KMS-11 (cell line): ENCODE measurements at regions not wholly inside any gene's neighbourhood (a gene's known extent, or its start where the extent isn't known, plus 50 kb on each side); places are given as distances from the start of the nearest gene placed in this dataset.

Source experiments
- H2AFZ ChIP-seq: fragments of 200-600 bp; sonication (generic); 2 replicates; pipeline ENCODE4 v1.6.1; 2016; ENCODE audit warnings: antibody characterized with exemption, mixed run types, low read depth
- H3K27ac ChIP-seq: fragments of 200-600 bp; sonication (generic); 2 replicates; pipeline ENCODE4 v1.6.1; 2016; ENCODE audit warnings: mild to moderate bottlenecking, mixed run types
- H3K27me3 ChIP-seq: fragments of 200-600 bp; sonication (generic); 2 replicates; pipeline ENCODE4 v1.6.1; 2017; ENCODE audit warnings: mild to moderate bottlenecking, low read depth, mixed run types, moderate library complexity; ENCODE audit not compliant: insufficient read depth
- H3K36me3 ChIP-seq: fragments of 200-600 bp; sonication (generic); 2 replicates; pipeline ENCODE4 v1.6.1; 2017; ENCODE audit warnings: mild to moderate bottlenecking, mixed run types; ENCODE audit not compliant: insufficient read depth
- H3K4me1 ChIP-seq: fragments of 200-600 bp; sonication (generic); 2 replicates; pipeline ENCODE4 v1.6.1; 2016; ENCODE audit warnings: mild to moderate bottlenecking, low read depth, mixed run types; ENCODE audit not compliant: poor library complexity, severe bottlenecking
- H3K4me2 ChIP-seq: fragments of 200-600 bp; sonication (generic); 2 replicates; pipeline ENCODE4 v1.7.0; 2016; ENCODE audit warnings: mild to moderate bottlenecking, mixed run types
- H3K4me3 ChIP-seq: fragments of 200-600 bp; sonication (generic); IDR thresholded peaks from 2 replicates; pipeline ENCODE4 v1.6.1; 2017; ENCODE audit warnings: low read depth, low read length, mixed read lengths; ENCODE audit not compliant: insufficient read depth
- H3K79me2 ChIP-seq: fragments of 200-600 bp; sonication (generic); 2 replicates; pipeline ENCODE4 v1.6.1; 2016; ENCODE audit warnings: low read depth, mixed run types; ENCODE audit not compliant: insufficient read depth
- H3K9ac ChIP-seq: fragments of 200-600 bp; sonication (generic); 2 replicates; pipeline ENCODE4 v1.6.1; 2016; ENCODE audit warnings: mild to moderate bottlenecking, mixed run types
- H4K20me1 ChIP-seq: fragments of 200-600 bp; sonication (generic); 2 replicates; pipeline ENCODE4 v1.6.1; 2016; ENCODE audit warnings: mild to moderate bottlenecking, mixed run types; ENCODE audit not compliant: insufficient read depth
- CTCF ChIP-seq: fragments of 200-600 bp; sonication (generic); conservative IDR thresholded peaks from 2 replicates; pipeline ENCODE4 v1.6.1; 2017; ENCODE audit warnings: low read depth, mild to moderate bottlenecking, antibody characterized with exemption, low read length, moderate library complexity, mixed read lengths

DNA sequence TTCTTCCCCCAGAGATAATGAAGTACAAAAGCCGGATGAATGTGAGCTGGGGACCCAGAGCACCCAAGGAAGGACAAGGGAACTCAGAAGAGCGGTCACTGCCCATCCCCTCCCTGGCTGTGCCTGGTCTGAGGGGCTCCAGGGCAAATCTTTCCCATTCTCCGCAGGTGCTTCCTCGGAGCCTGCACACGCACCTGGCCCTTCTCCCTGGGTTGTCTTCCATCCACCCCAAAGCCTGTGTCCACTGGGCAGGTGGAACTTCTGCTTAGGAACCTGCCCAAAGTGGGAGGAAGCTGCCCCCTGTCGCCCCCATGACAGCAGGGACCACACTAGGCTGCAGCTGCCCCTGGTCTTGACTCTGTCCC lies 121.0 kb upstream of the FGF3 start:
- Histone ChIP-seq H3K36me3 (no peaks in the 10 kb centered on the region), H3K9ac (no peak overlapping the region), H3K27ac (no peak overlapping the region), H3K4me3 (no peak overlapping the region), H3K4me1 (no peaks in the 10 kb centered on the region), H4K20me1 (no peaks in the 10 kb centered on the region), H3K27me3 (peaks cover 3% of the 10 kb centered on the region; the same call in 1 of the 2 replicates), H2AFZ (no peak overlapping the region), H3K4me2 (no peak overlapping the region), H3K79me2 (no peaks in the 10 kb centered on the region)
- TF ChIP-seq CTCF: no peak

GRCh38 chr11:69941546-69942332 lies 122.5 kb upstream of the FGF3 start:
- Histone ChIP-seq H3K4me1 (no peaks in the 10 kb centered on the region), H3K4me3 (no peak overlapping the region), H3K36me3 (no peaks in the 10 kb centered on the region), H3K79me2 (no peaks in the 10 kb centered on the region), H3K4me2 (no peak overlapping the region), H3K27me3 (peaks cover 3% of the 10 kb centered on the region; the same call in 1 of the 2 replicates), H4K20me1 (no peaks in the 10 kb centered on the region), H3K9ac (no peak overlapping the region), H2AFZ (no peak overlapping the region), H3K27ac (no peak overlapping the region)
- no peak for TF ChIP-seq CTCF

DNA sequence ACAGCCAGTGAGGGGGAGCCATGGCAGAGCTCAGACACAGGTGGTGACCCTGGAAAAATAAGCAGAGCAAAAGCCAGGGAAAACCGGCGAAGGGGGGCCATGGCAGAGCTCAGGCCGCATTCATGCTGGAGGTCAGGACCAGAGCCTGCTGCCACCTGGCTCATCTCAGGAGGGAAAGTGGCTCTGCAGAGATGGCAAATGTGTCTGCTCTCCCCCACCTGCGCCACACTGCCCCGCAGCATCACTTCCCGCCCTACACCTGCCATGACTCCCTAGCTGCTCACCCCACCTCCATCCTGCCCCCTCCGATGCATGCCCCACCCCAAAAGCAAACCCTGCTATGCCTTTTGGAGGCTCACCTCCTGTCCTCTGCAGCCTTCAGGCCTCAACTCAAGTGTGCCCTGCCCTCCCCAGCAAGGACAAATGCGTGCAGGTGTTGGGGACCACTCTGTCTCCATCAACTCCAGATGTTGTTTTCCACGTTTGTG lies 123.2 kb upstream of the FGF3 start:
- no peak for TF ChIP-seq CTCF
- H3K9ac ChIP-seq: no peak overlapping the region
- no peaks in the 10 kb centered on the region for H3K36me3 ChIP-seq
- no peaks in the 10 kb centered on the region for H4K20me1 ChIP-seq
- H3K4me2 ChIP-seq: no peak overlapping the region
- H3K79me2 ChIP-seq: no peaks in the 10 kb centered on the region
- peaks cover 3% of the 10 kb centered on the region; the same call in 1 of the 2 replicates for H3K27me3 ChIP-seq
- H3K27ac ChIP-seq: no peak overlapping the region
- no peak overlapping the region for H3K4me3 ChIP-seq
- no peak overlapping the region for H2AFZ ChIP-seq
- no peaks in the 10 kb centered on the region for H3K4me1 ChIP-seq

GRCh38 chr11:69943066-69943465 lies 123.8 kb upstream of the FGF3 start:
- Histone ChIP-seq H2AFZ (no peak overlapping the region), H3K4me2 (no peak overlapping the region), H3K79me2 (no peaks in the 10 kb centered on the region), H3K4me1 (no peaks in the 10 kb centered on the region), H3K27me3 (peaks cover 3% of the 10 kb centered on the region; the same call in 1 of the 2 replicates), H3K36me3 (no peaks in the 10 kb centered on the region), H3K9ac (no peak overlapping the region), H3K27ac (no peak overlapping the region), H4K20me1 (no peaks in the 10 kb centered on the region), H3K4me3 (no peak overlapping the region)
- no peak for TF ChIP-seq CTCF
